Suprapubic skin (tissue), 4 donors: ENCODE measurements at regions not wholly inside any gene's neighbourhood (a gene's known extent, or its start where the extent isn't known, plus 50 kb on each side); places are given as distances from the start of the nearest gene placed in this dataset.

Source experiments
- EP300 ChIP-seq: sonication (generic); formaldehyde crosslinking; IDR thresholded peaks from one replicate; pipeline ENCODE4 v1.6.1; 2017; ENCODE audit warnings: antibody characterized with exemption
- POLR2A ChIP-seq, 2 donors: fragments of 450-650 bp; IDR thresholded peaks; one replicate each; pipeline ENCODE4 v1.6.1; 2017; ENCODE audit warnings: antibody characterized with exemption in 2 of 2, mild to moderate bottlenecking in 2 of 2, moderate library complexity in 2 of 2
- POLR2AphosphoS5 ChIP-seq, 3 donors: sonication (generic); formaldehyde crosslinking; IDR thresholded peaks; one replicate each; pipeline ENCODE4 v1.6.1; 2017; ENCODE audit warnings: antibody characterized with exemption in 3 of 3
- TF ChIP-seq, protein P1 (sequence below), 2 donors: fragments of 200-600 bp in 1 of 2; fragments of 450-650 bp in 1 of 2; sonication (generic) in 1 of 2; IDR thresholded peaks; one replicate each; pipeline ENCODE4 v1.5.1; 2016 to 2019; ENCODE audit warnings: antibody characterized with exemption in 2 of 2, mild to moderate bottlenecking in 1 of 2, moderate library complexity in 1 of 2

DNA sequence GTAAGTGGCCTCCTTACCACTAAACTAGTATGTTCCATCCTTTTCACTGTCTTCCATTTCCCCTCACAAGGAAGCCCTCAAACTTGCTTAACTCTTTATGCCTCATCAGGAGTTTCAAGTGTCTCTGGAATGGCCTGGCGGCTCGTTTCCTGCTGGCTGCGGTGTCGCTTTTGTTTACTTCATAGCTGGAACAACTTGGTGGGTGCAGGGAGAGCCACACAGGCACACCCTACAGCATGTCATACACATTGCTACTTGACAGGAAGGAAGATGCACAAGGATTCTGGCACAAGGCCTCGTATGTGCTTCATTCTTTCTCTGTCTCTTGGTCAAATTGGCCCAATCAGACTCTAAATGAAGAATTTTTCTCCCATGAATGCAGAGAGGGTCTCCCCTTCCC lies 488.3 kb downstream of the FOXO1 start:
- TF ChIP-seq, protein P1, sequence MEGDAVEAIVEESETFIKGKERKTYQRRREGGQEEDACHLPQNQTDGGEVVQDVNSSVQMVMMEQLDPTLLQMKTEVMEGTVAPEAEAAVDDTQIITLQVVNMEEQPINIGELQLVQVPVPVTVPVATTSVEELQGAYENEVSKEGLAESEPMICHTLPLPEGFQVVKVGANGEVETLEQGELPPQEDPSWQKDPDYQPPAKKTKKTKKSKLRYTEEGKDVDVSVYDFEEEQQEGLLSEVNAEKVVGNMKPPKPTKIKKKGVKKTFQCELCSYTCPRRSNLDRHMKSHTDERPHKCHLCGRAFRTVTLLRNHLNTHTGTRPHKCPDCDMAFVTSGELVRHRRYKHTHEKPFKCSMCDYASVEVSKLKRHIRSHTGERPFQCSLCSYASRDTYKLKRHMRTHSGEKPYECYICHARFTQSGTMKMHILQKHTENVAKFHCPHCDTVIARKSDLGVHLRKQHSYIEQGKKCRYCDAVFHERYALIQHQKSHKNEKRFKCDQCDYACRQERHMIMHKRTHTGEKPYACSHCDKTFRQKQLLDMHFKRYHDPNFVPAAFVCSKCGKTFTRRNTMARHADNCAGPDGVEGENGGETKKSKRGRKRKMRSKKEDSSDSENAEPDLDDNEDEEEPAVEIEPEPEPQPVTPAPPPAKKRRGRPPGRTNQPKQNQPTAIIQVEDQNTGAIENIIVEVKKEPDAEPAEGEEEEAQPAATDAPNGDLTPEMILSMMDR (IDR thresholded peaks at IDR 0.05) = no peak
- no peak for TF ChIP-seq POLR2AphosphoS5 (IDR thresholded peaks at IDR 0.05)
- no peak for TF ChIP-seq POLR2A (IDR thresholded peaks at IDR 0.05)
- no peak for TF ChIP-seq EP300
